Upper lobe of left lung (tissue), 6 donors: ENCODE measurements at regions not wholly inside any gene's neighbourhood (a gene's known extent, or its start where the extent isn't known, plus 50 kb on each side); places are given as distances from the start of the nearest gene placed in this dataset.

ENCODE experiments used
- ATAC-seq, 2 donors: fragments of 200-7000 bp; cut with Tn5 transposase; one replicate each; pipeline ENCODE4 v1.9.1; 2022; ENCODE audit warnings: mild to moderate bottlenecking in 2 of 2, moderate library complexity in 2 of 2; ENCODE audit not compliant: low FRiP score in 2 of 2
- DNase-seq, 2 donors: peaks; one replicate each; pipeline ENCODE4 v3.0.0-alpha.2; 2019 to 2020
- H3K27ac ChIP-seq, 4 donors: fragments of 200-600 bp; sonication (generic); one replicate each; pipeline ENCODE4 v1.5.1; 2016 to 2019
- H3K27me3 ChIP-seq, 4 donors: fragments of 200-600 bp; sonication (generic); one replicate each; pipeline ENCODE4 v1.5.1; 2017 to 2019
- H3K36me3 ChIP-seq, 4 donors: fragments of 200-600 bp; sonication (generic); one replicate each; pipeline ENCODE4 v1.5.1; 2016 to 2019
- H3K4me1 ChIP-seq, 4 donors: fragments of 200-600 bp; sonication (generic); one replicate each; pipeline ENCODE4 v1.5.1; 2018 to 2019
- H3K4me3 ChIP-seq, 4 donors: fragments of 200-600 bp; sonication (generic); one replicate each; pipeline ENCODE4 v1.5.1; 2017 to 2019; ENCODE audit warnings: mild to moderate bottlenecking in 2 of 4, moderate library complexity in 1 of 4
- H3K9me3 ChIP-seq, 4 donors: fragments of 200-600 bp; sonication (generic); one replicate each; pipeline ENCODE4 v1.5.1; 2018 to 2019
- CTCF ChIP-seq, 6 experiments: fragments of 450-650 bp in 4 of 6; fragments of 200-600 bp in 2 of 6; sonication (generic) in 2 of 6; IDR thresholded peaks; one replicate each; pipeline ENCODE4 v1.5.1; 2016 to 2019; ENCODE audit warnings: antibody characterized with exemption in 6 of 6
- EP300 ChIP-seq, 4 donors: sonication (generic); formaldehyde crosslinking; IDR thresholded peaks; one replicate each; pipeline ENCODE4 v1.5.1; 2017; ENCODE audit warnings: antibody characterized with exemption in 4 of 4, control low read depth in 2 of 4
- POLR2A ChIP-seq, 4 donors: fragments of 450-650 bp; IDR thresholded peaks; one replicate each; pipeline ENCODE4 v1.5.1; 2016 to 2017; ENCODE audit warnings: antibody characterized with exemption in 4 of 4, mild to moderate bottlenecking in 2 of 4
- POLR2AphosphoS5 ChIP-seq, 2 donors: sonication (generic); formaldehyde crosslinking; IDR thresholded peaks; one replicate each; pipeline ENCODE4 v1.5.1; 2017; ENCODE audit warnings: antibody characterized with exemption in 2 of 2
- WGBS, 2 donors: methylation state at CpG; one replicate each; pipeline ENCODE4 v1.1.5; 2017 to 2018; 5-methylcytosine and 5-hydroxymethylcytosine counted together
- donor health status: DM: no; HTN: no; CAD: no; lungs with moderate emphysema.
- donor health status: DM: no; HTN: yes; CAD: no; lungs with severe emphysema.

GRCh38 chrX:25166145-25166544 is 150.4 kb upstream of the ARX start:
- ATAC-seq = no peak
- TF ChIP-seq POLR2AphosphoS5 (IDR thresholded peaks at IDR 0.05) = no peak
- TF ChIP-seq CTCF (IDR thresholded peaks at IDR 0.05) = no peak
- no peak for TF ChIP-seq EP300 (IDR thresholded peaks at IDR 0.05)
- TF ChIP-seq POLR2A (IDR thresholded peaks at IDR 0.05) = no peak

GRCh38 chrX:25158635-25159034 is 142.9 kb upstream of the ARX start:
- Histone ChIP-seq H3K27ac (no peak overlapping the region), H3K9me3 (no peaks in the 10 kb centered on the region), H3K4me3 (no peak overlapping the region), H3K27me3 (no peaks in the 10 kb centered on the region), H3K4me1 (no peaks in the 10 kb centered on the region), H3K36me3 (no peaks in the 10 kb centered on the region)
- 39 to 54% methylated on average over 2 of the region's 2 CpGs for WGBS, 2 donors
- ATAC-seq = no peak
- DNase-seq = no peak
- TF ChIP-seq EP300 (IDR thresholded peaks at IDR 0.05) (no peak), POLR2AphosphoS5 (IDR thresholded peaks at IDR 0.05) (no peak), CTCF (IDR thresholded peaks at IDR 0.05) (no peak), POLR2A (IDR thresholded peaks at IDR 0.05) (no peak)

More at GRCh38 chrX:25166145-25166544, 150.4 kb upstream of the ARX start:
- Histone ChIP-seq H3K27ac (no peak overlapping the region), H3K4me1 (no peaks in the 10 kb centered on the region), H3K36me3 (no peaks in the 10 kb centered on the region), H3K9me3 (no peaks in the 10 kb centered on the region), H3K4me3 (no peak overlapping the region), H3K27me3 (no peaks in the 10 kb centered on the region)
- DNase-seq = no peak
- WGBS, 2 donors = 56 to 69% methylated on average over 4 of the region's 4 CpGs

- TF ChIP-seq CTCF (IDR thresholded peaks at IDR 0.05) = no peak
- TF ChIP-seq POLR2AphosphoS5 (IDR thresholded peaks at IDR 0.05) = no peak
- Histone ChIP-seq H3K27ac (no peak overlapping the region), H3K27me3 (no peaks in the 10 kb centered on the region), H3K4me3 (no peak overlapping the region), H3K9me3 (no peaks in the 10 kb centered on the region), H3K4me1 (no peaks in the 10 kb centered on the region), H3K36me3 (no peaks in the 10 kb centered on the region)
- ATAC-seq (no peak), DNase-seq (no peak)
- WGBS, 2 donors = 67 to 91% methylated on average over 3 of the region's 3 CpGs
These were observed 141.1 kb upstream of the ARX start for GRCh38 chrX:25156832-25157231.

- H3K4me1 ChIP-seq = no peaks in the 10 kb centered on the region
- H3K4me3 ChIP-seq = no peak overlapping the region
- H3K9me3 ChIP-seq = no peaks in the 10 kb centered on the region
- 43 to 48% methylated on average over 3 of the region's 3 CpGs for WGBS, 2 donors
- no peaks in the 10 kb centered on the region for H3K27me3 ChIP-seq
- DNase-seq (no peak), ATAC-seq (no peak)
- no peaks in the 10 kb centered on the region for H3K36me3 ChIP-seq
- H3K27ac ChIP-seq = no peak overlapping the region
- TF ChIP-seq POLR2A (IDR thresholded peaks at IDR 0.05) (no peak), CTCF (IDR thresholded peaks at IDR 0.05) (no peak), POLR2AphosphoS5 (IDR thresholded peaks at IDR 0.05) (no peak), EP300 (IDR thresholded peaks at IDR 0.05) (no peak)
These were observed 140.6 kb upstream of the ARX start for GRCh38 chrX:25156323-25156722.

- Histone ChIP-seq H3K27ac (no peak overlapping the region), H3K36me3 (no peaks in the 10 kb centered on the region), H3K4me1 (no peaks in the 10 kb centered on the region), H3K27me3 (no peaks in the 10 kb centered on the region), H3K4me3 (no peak overlapping the region), H3K9me3 (no peaks in the 10 kb centered on the region)
- TF ChIP-seq POLR2A (IDR thresholded peaks at IDR 0.05) (no peak), CTCF (IDR thresholded peaks at IDR 0.05) (no peak), EP300 (IDR thresholded peaks at IDR 0.05) (no peak)
- WGBS, 2 donors = 60 to 61% methylated on average over 3 of the region's 3 CpGs
- DNase-seq (no peak), ATAC-seq (no peak)
These were observed 138.4 kb upstream of the ARX start for GRCh38 chrX:25154168-25154567.
